ENCODE measurements at regions not wholly inside any gene's neighbourhood (a gene's known extent, or its start where the extent isn't known, plus 50 kb on each side); places are given as distances from the start of the nearest gene placed in this dataset.
"Not testable (repeated sequence)": the region's sequence is repeated elsewhere in the genome, so short reads cannot be mapped to it uniquely, and the experiment has no call there.

GRCh38 chr7:32775809-32776208 lies 115.8 kb downstream of the KBTBD2 start:
- not testable (repeated sequence) for TF ChIP-seq CTCF (IDR thresholded peaks at IDR 0.05; ENCODE audit: insufficient read depth, low read length); SPI1 (IDR thresholded peaks at IDR 0.05; ENCODE audit: borderline replicate concordance, low read depth)

Measured in HL-60 (cell line).